NB4 (cell line): ENCODE measurements at regions not wholly inside any gene's neighbourhood (a gene's known extent, or its start where the extent isn't known, plus 50 kb on each side); places are given as distances from the start of the nearest gene placed in this dataset.

ENCODE experiments used
- DNase-seq: peaks from one replicate; pipeline ENCODE4 v3.0.0; 2010; ENCODE audit warnings: low read depth
- H3K4me3 ChIP-seq: one replicate; pipeline ENCODE4 v1.5.1; 2011; ENCODE audit warnings: mild to moderate bottlenecking, low read depth, low read length, moderate library complexity
- MYC ChIP-seq: IDR thresholded peaks from 2 replicates; pipeline ENCODE4 v1.6.1; 2011; ENCODE audit warnings: low read depth, low read length
- POLR2A ChIP-seq: IDR thresholded peaks from 2 replicates; pipeline ENCODE4 v1.6.1; 2011; ENCODE audit warnings: mild to moderate bottlenecking; ENCODE audit not compliant: insufficient read length; ENCODE audit errors: extremely low read depth
- TF ChIP-seq, protein P1 (sequence below): IDR thresholded peaks from one replicate; pipeline ENCODE4 v1.5.1; 2012; ENCODE audit warnings: low read depth, low read length
- TF ChIP-seq, protein P2 (sequence below): IDR thresholded peaks from 2 replicates; pipeline ENCODE4 v1.6.1; 2011; ENCODE audit warnings: low read depth, low read length

DNA sequence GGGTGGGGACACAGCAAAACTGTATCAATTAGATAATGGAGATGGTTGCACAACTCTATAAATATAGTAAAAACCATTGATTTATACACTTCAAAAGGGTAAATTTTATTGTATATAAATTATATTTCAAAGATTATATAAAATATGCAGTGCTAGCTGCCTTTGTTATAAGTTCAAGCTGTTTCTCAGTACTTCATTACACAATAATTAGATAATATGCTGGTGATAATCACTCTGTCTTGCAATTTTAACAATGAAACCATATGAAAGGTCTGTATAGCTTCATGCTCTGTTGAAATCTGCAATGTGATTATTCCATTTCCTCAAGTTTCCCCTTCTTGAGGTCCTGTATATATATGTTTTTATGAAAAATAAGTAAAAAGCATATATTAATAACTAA, 73.4 kb upstream of the PLS3 start:
- DNase-seq: no peak
- TF ChIP-seq POLR2A (no peak), MYC (no peak)
- TF ChIP-seq, protein P1, sequence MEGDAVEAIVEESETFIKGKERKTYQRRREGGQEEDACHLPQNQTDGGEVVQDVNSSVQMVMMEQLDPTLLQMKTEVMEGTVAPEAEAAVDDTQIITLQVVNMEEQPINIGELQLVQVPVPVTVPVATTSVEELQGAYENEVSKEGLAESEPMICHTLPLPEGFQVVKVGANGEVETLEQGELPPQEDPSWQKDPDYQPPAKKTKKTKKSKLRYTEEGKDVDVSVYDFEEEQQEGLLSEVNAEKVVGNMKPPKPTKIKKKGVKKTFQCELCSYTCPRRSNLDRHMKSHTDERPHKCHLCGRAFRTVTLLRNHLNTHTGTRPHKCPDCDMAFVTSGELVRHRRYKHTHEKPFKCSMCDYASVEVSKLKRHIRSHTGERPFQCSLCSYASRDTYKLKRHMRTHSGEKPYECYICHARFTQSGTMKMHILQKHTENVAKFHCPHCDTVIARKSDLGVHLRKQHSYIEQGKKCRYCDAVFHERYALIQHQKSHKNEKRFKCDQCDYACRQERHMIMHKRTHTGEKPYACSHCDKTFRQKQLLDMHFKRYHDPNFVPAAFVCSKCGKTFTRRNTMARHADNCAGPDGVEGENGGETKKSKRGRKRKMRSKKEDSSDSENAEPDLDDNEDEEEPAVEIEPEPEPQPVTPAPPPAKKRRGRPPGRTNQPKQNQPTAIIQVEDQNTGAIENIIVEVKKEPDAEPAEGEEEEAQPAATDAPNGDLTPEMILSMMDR: no peak
- TF ChIP-seq, protein P2, sequence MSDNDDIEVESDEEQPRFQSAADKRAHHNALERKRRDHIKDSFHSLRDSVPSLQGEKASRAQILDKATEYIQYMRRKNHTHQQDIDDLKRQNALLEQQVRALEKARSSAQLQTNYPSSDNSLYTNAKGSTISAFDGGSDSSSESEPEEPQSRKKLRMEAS: no peak
- H3K4me3 ChIP-seq: no peak overlapping the region

DNA sequence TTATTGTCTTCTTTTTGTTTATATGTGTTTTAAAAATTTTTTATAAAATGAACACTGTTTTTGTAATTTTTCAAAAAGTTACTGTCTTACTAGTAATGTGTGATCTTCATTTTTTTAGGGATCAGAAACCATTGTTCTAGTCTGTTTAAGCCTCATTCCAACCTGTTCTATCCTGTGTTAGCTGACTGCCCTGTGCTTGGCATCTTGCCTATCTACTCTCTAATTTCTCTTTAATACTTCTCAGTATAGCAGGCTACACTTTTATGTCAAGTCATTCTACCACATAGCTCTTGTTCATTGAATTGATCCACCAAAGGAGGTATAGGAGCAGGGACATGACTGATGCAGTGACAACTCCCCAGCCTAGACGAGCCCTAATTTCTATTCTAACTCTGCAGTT, 70.2 kb upstream of the PLS3 start:
- TF ChIP-seq POLR2A (no peak), MYC (no peak)
- TF ChIP-seq, protein P1: no peak
- TF ChIP-seq, protein P2: no peak
- no peak overlapping the region for H3K4me3 ChIP-seq
- DNase-seq: no peak

DNA sequence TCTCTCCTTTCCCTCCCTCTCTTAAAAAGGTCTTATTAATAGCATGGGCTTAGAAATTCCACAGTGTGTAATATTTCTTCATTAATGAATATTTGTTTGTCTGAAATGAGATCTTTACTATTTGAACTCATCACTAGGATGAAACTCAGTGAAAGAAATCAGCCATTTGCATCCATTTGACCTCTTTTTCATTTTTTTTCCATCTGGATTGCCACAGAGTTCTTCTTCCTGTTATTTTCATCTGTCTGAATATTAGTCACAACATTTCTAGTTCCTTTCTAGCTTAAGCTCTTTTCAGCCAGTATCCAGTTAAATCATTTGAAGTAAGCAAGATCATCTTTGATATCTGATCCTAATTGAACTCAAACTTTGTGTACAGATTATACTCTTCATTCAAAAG, 69.2 kb upstream of the PLS3 start:
- no peak for DNase-seq
- no peak overlapping the region for H3K4me3 ChIP-seq
- TF ChIP-seq MYC (no peak), POLR2A (no peak)
- TF ChIP-seq, protein P1: no peak
- TF ChIP-seq, protein P2: no peak

DNA sequence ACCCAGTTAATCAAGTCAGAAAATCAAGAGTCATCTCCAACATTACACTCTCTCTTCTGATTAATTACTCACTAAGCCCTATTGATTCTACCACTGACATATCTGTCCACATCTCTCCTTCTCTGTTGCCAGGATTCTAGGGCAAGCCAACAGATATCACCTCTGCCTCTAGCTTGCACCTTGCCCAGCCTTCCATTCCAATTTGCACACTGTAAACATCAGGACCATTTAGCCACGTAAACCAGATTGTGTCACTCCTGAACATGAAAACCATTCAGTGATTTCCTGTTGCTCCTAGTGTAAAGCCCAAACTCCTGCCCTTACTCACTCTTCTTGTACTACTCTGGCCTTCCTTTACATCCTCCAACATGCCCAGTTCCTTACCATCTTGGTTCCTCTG, 68.0 kb upstream of the PLS3 start:
- no peak overlapping the region for H3K4me3 ChIP-seq
- no peak for DNase-seq
- TF ChIP-seq, protein P1: no peak
- TF ChIP-seq POLR2A (no peak), MYC (no peak)
- TF ChIP-seq, protein P2: no peak

DNA sequence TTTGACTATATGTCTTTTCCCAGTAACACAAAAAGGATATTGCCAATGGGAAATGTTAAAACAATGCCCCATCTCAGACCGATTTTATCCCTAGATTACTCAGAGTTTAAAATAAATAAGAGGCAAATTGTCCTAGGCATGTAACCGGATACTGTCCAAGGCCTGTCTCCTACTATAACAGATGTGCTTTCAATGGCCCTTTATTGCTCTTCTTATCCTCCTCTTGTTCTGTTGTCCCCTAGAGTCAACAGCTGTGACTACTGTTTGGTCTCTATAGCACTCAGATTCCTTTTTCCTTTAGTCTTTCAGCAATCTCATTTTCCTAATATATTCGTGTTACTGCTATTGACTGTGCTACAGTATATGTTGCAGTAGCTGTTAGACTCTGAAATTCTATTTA, 66.8 kb upstream of the PLS3 start:
- TF ChIP-seq, protein P1: no peak
- no peak for TF ChIP-seq POLR2A
- no peak for TF ChIP-seq MYC
- TF ChIP-seq, protein P2: no peak
- no peak overlapping the region for H3K4me3 ChIP-seq
- DNase-seq: no peak
